Stimulated activated CD8-positive, alpha-beta memory T cell treated with anti-CD3 and anti-CD28 coated beads, Interleukin-15, amount 100 ng/mL, for 1 hour (primary cell): ENCODE measurements at regions not wholly inside any gene's neighbourhood (a gene's known extent, or its start where the extent isn't known, plus 50 kb on each side); places are given as distances from the start of the nearest gene placed in this dataset.

Experiments
- DNase-seq: peaks from one replicate; pipeline ENCODE4 v3.0.0-alpha.2; 2020; ENCODE audit warnings: low read depth

DNA sequence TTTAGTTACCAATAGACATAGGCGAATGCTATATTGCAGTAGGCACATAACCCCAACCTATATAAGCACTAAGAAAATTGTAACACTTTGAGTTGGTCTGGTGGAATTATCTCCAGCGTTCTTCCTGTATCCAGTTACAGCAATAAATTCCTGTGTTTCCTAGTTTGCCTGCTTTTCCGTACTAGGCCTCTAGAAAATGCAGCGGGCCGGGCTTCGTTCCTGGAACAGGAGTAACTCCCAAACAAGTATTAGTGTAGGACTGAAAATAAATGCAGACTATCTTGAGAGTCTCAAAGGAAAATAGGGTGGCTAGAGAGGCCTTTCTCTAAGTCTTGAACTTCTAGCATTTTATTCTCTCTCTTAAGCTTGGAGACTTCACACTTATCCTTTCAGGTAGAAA is 159.8 kb downstream of the OR13H1 start:
- DNase-seq = no peak

DNA sequence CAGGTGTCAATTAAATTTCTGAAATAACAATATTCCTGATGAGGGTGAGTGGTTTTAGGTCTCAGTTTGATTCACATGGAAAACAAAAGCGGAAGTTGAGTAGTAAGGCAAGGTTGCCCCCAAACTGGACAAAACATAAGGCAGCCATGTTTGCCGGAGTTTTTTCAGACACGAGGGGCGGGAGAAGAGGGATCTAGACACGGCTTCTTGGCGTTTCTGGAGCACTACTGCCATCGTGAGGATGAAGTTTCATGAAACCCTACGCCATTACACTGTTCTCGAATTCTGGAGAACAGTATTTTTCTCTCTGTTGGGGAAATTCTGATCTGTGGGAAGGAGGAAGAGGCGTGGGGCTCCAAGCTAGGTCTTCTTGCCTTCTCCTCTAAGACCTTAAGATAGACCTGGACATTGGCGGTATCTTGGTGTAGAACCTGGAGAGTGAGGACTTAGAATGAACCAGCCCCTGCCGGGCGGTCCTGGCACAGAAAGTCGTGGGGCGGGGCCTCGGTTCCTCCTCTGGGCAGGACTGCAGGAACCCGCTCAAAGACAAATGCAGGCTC is 160.3 kb downstream of the OR13H1 start:
- DNase-seq = no peak

GRCh38 chrX:131709553-131709952 is 165.7 kb downstream of the OR13H1 start:
- DNase-seq = no peak

- DNase-seq = no peak
Observed at GRCh38 chrX:131711478-131711867, 167.6 kb downstream of the OR13H1 start.

DNA sequence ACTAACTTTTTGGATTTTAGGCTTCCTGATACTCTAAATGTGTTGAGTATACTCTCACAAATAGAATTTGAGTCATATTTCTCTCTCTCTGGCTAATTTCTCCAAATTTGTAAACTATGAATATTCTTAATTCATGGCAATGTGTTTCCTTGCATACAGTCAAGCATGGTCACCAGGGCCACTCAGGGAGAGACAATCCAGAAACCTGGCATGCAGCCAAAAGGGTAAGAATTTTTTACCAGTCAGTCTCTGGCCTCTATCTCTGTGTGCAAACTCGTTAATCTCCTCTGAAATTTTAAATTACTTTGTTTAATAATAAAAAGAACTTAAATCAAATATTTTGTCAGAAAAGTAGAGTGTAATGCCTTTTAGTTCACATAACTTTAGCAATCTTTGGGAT is 179.8 kb downstream of the OR13H1 start:
- DNase-seq = no peak

GRCh38 chrX:131724292-131724691 is 180.4 kb downstream of the OR13H1 start:
- no peak for DNase-seq

DNA sequence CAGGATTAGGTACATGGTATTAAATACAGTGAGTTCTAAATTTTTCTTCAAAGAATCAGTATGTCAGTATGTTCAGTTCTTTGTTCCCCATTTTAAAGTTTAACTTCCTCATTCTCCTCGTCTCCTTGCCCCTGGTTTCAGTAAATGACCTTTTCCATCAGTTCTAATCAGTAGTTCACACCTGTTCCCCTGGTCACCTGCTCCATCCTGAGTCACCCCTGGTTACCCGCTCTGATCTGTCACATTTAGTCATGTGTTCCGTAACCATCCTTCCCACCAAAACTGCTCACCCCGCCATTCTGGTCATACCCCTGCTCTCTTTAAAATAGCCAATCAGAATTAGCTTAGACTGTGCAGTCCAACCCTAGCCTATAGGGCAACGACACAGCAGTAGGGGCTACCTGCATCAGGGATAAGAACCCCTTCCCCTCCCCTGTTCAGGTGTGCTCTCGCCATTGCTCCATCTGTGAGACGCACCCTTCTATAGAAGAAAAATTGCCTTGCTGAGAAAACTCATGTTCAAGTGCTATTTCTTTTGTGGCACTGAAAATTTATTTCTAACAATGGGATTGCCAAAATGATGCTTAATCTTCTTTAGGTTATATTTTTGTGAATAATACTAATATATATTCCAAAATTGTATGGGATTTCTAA is 181.3 kb downstream of the OR13H1 start:
- DNase-seq = no peak

DNA sequence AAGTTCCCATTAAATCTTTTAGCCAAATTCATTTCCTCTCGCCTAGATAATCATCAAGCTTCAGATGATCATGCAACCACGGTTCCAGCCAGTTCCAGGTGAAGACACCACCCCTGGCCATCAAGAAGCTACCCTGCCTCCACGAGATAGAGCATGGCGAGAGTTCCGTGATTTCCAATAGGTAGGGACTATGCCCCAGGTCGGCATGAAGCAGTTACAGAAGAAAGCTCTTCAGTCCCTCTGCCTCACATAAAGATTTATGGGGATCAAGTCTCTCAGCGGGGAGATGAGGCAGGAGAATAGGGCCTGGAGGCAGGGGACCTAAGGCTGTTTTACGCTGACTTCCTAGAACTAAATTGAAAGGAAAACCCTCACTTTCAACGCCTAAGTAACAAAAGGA is 183.9 kb downstream of the OR13H1 start:
- DNase-seq = no peak

- no peak for DNase-seq
Observed at GRCh38 chrX:131728295-131729145, 184.6 kb downstream of the OR13H1 start.

DNA sequence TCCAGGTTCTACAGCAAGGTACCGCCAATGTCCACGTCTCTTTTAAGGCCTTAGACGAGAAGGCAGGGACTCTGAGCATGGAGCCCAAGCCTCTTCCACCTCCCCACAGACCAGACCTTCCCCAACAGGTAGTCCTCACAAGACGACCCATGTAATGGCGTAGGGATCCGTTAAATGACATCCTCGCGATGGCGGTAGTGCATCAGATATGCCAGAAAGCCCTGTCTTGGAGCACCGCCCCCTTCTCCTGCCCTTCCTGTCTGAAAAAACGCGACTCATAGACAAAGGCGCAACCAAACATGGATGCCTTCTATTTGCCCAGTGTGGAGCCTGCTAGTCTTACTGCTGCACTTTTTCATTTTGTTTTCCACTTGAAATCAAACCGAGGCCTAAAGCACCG is 185.4 kb downstream of the OR13H1 start:
- DNase-seq = no peak

DNA sequence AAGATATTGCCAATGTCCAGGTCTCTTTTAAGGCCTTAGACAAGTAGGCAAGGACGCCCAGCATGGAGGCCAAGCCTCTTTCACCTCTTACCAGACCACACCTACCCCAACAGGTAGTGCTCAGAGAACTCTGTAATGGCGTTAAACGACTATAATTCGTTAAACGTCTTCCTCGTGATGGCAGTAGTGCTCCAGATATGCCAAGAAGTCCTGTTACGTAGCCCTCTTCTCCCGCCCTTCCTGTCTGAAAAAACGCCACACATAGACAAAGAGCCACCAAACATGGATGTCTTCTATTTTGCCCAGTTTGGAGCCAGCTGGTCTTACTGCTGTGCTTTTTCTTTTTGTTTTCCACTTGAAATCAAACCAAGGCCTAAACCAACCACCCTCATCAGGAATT is 190.7 kb downstream of the OR13H1 start:
- no peak for DNase-seq

GRCh38 chrX:131735127-131735526 is 191.3 kb downstream of the OR13H1 start:
- DNase-seq = no peak

- no peak for DNase-seq
Observed at GRCh38 chrX:131739823-131740222, 195.9 kb downstream of the OR13H1 start.

DNA sequence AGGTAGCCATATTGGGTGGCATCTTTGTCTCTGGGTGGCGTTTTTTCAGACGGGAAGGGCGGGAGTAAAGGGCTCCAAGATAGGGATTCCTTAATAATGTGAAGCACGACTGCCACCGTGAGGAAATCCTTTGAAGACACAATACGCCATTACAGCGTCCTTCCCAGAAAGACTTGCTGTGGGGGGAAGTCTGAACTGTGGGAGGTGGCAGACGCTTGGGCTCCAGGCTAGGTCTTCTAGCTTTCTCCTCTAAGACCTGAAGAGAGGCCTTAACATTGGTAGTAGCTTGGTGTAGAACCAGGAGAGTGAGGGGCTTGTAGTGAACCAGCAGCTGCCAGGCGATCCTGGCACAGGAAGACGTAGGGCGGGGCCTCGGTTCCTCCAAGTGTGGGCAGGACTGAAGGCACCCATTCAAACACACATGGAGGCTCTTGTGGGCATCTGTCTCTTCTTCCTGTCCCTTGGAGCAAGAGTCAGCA is 197.3 kb downstream of the OR13H1 start:
- no peak for DNase-seq

DNA sequence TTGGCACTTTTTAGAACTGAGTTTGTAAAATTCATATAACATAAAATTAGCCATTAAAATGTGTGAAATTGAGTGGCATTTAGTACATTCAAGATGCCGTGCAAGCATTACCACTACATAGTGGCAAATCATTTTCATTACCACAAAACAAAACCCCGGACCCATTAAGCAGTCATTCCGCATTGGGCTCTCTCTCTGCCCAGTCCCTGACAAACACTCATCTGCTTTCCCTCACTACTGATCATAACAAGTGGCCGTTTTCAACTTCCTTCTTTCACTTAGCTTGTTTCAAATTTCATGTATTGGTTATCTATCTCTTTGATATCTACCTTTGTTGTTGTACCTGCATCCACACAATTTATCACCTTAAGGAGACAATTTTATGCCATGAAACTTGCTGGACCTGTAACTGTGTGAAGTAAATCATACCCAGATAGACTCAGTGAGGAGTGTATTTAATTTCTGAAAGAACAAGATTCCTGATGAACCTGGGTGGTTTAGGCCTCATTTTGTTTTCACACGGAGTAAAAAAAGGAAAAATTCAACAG is 202.1 kb downstream of the OR13H1 start:
- DNase-seq = no peak

GRCh38 chrX:131746491-131746968 is 202.7 kb downstream of the OR13H1 start:
- DNase-seq = no peak

DNA sequence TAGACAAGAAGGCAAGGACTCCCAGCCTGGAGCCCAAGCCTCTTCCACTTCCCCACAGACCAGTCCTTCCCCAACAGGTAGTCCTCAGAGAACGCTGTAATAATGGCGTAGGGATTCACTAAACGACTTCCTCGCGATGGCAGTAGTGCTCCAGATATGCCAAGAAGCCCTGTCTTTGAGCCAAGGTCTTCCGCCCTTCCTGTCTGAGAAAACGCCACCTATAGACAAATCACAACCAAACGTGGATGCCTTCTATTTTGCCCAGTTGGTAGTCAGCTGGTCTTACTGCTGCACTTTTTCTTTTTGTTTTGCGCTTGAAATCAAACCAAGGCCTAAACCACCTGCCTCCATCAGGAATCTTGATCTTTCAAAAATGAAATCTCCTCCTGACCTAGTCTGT is 203.3 kb downstream of the OR13H1 start:
- no peak for DNase-seq

DNA sequence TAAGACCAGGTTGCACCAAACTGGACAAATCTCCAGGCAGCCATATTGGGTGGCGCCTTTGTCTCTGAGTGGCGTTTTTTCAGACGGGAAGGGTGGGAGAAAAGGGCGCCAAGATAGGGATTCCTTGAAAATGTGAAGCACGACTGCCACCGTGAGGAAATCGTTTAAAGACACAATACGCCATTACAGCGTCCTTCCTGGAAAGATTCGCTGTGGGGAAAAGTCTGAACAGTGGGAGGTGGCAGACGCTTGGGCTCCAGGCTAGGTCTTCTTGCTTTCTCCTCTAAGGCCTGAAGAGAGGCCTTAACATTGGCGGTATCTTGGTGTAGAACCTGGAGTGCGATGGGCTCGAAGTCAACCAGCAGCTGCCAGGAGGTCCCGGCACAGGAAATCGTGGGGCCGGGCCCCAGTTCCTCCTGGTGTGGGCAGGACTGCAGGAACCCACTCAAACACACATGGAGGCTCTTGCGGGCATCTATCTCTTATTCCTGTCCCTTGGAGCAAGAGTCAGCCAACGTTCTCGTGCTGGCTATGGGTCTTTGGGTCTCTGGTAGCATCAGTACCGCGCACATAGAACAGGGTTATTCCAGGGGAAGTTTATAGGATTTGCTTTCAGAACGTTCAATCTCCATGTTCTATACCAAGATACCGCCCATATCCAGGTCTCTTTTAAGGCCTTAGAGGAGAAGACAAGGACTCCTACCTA is 208.8 kb downstream of the OR13H1 start:
- no peak for DNase-seq

GRCh38 chrX:131762802-131763234 is 218.9 kb downstream of the OR13H1 start:
- no peak for DNase-seq

DNA sequence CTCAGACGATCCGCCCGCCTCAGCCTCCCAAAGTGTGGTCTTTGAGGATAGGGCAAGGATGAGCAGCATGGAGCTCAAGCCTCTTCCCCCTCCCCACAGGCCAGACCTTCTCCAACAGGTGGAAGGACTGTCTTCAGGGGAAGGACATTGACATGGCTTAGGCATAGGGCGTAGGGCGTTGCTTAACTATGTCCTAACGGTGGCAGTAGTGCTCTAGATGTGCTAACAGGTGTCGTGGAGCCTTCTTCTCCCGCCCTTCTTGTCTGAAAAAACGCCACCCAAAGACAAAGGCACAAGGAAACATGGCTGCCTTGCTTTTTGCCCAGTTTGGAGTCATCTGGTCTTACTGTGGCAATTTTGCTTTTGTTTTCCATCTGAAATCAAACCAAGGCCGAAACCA is 219.8 kb downstream of the OR13H1 start:
- DNase-seq = no peak

- no peak for DNase-seq
Observed at GRCh38 chrX:131764216-131764615, 220.3 kb downstream of the OR13H1 start.
